ENCODE measurements at regions not wholly inside any gene's neighbourhood (a gene's known extent, or its start where the extent isn't known, plus 50 kb on each side); places are given as distances from the start of the nearest gene placed in this dataset.

- no peaks in the 10 kb centered on the region for H3K27me3 Mint-ChIP-seq
- peaks cover 3% of the 10 kb centered on the region for H3K9me3 Mint-ChIP-seq
- DNase-seq, result no peak
- ChIA-PET POLR2A (no interaction called here), CTCF (interaction anchor here (1.4 kb wide), 1 partner anchor 16 kb away, joined by 3 read pairs; no protein-coding TSS in a partner anchor)
- no peaks in the 10 kb centered on the region for H3K36me3 Mint-ChIP-seq
- H3K4me3 Mint-ChIP-seq, result no peak overlapping the region
- intact Hi-C loops (cut with micrococcal nuclease), result no loop called here
- no peaks in the 10 kb centered on the region for H3K4me1 Mint-ChIP-seq (ENCODE audit: low read depth)
- no peak overlapping the region for H3K27ac Mint-ChIP-seq
These were observed 437.3 kb downstream of the GLRX3 start for GRCh38 chr10:130573446-130573845.

DNA sequence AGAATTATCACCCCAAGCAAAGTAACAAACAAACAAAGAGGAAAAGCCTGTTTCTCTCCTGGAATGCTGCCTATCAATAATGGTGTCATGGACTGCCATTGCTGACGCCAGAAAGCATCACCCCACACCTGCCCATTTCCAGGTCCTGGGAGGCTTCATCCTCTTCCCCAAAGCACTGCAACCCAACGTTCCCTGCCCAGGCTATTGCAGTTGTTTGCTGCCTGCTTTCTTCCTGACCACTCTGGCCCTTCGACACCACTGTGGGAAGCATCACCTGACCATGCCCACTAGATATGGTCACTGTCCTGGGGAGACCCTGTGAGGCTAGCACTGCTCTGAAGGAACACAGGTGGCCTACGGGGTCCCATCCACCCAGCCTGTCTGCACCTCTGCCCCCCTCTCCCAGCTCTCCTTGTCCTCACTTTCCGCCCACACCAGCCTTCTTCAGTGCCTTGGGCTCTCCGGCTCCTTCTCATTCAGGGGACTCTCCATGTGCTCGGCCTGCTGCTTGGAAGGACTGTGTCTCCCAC lies 439.6 kb downstream of the GLRX3 start:
- H3K27ac Mint-ChIP-seq, result no peak overlapping the region
- intact Hi-C loops (cut with micrococcal nuclease), result no loop called here
- no peaks in the 10 kb centered on the region for H3K36me3 Mint-ChIP-seq
- no peaks in the 10 kb centered on the region for H3K4me1 Mint-ChIP-seq (ENCODE audit: low read depth)
- H3K27me3 Mint-ChIP-seq, result peaks cover 2% of the 10 kb centered on the region
- ChIA-PET CTCF (no interaction called here), POLR2A (no interaction called here)
- no peaks in the 10 kb centered on the region for H3K9me3 Mint-ChIP-seq
- H3K4me3 Mint-ChIP-seq, result no peak overlapping the region
- no peak for DNase-seq

GRCh38 chr10:130576427-130576826 lies 440.2 kb downstream of the GLRX3 start:
- Mint-ChIP-seq H3K9me3 (no peaks in the 10 kb centered on the region), H3K36me3 (no peaks in the 10 kb centered on the region), H3K27me3 (peaks cover 2% of the 10 kb centered on the region), H3K4me1 (ENCODE audit: low read depth) (no peaks in the 10 kb centered on the region), H3K27ac (no peak overlapping the region), H3K4me3 (no peak overlapping the region)
- no peak for DNase-seq
- CTCF ChIA-PET, result no interaction called here
- intact Hi-C loops (cut with micrococcal nuclease), result no loop called here
- POLR2A ChIA-PET, result no interaction called here

DNA sequence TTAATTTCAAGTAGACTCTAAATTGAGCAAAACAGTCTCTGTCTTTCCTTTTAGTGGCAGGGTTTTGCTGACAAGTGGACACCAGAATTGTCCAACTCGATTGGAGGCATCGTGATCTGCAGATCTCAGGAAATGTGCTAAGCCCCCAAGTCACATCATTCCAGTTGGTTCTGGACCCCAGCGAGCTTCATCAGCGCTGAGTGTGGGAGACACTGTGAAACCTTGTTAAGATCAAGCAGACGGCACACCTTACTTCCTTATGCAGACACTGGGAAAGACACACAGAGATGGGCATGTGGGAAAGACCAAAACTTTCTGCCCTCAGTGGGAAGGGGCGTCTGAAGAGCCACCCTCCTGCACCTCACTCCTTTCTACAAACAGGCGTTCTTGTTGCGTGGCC lies 440.8 kb downstream of the GLRX3 start:
- Mint-ChIP-seq H3K27me3 (peaks cover 2% of the 10 kb centered on the region), H3K4me1 (ENCODE audit: low read depth) (no peaks in the 10 kb centered on the region), H3K36me3 (no peaks in the 10 kb centered on the region), H3K4me3 (no peak overlapping the region), H3K9me3 (no peaks in the 10 kb centered on the region), H3K27ac (no peak overlapping the region)
- intact Hi-C loops (cut with micrococcal nuclease), result no loop called here
- DNase-seq, result no peak
- ChIA-PET CTCF (no interaction called here), POLR2A (no interaction called here)

- no peak for DNase-seq
- ChIA-PET CTCF (no interaction called here), POLR2A (no interaction called here)
- H3K27ac Mint-ChIP-seq, result no peak overlapping the region
- peaks cover 2% of the 10 kb centered on the region for H3K27me3 Mint-ChIP-seq
- H3K36me3 Mint-ChIP-seq, result no peaks in the 10 kb centered on the region
- intact Hi-C loops (cut with micrococcal nuclease), result no loop called here
- no peak overlapping the region for H3K4me3 Mint-ChIP-seq
- no peaks in the 10 kb centered on the region for H3K4me1 Mint-ChIP-seq (ENCODE audit: low read depth)
- H3K9me3 Mint-ChIP-seq, result no peaks in the 10 kb centered on the region
These were observed 442.5 kb downstream of the GLRX3 start for GRCh38 chr10:130578532-130579289.

GRCh38 chr10:130579913-130580312 lies 443.7 kb downstream of the GLRX3 start:
- Mint-ChIP-seq H3K4me3 (no peak overlapping the region), H3K27me3 (peaks cover 2% of the 10 kb centered on the region), H3K27ac (no peak overlapping the region), H3K36me3 (no peaks in the 10 kb centered on the region), H3K9me3 (no peaks in the 10 kb centered on the region), H3K4me1 (ENCODE audit: low read depth) (no peaks in the 10 kb centered on the region)
- ChIA-PET CTCF (no interaction called here), POLR2A (no interaction called here)
- intact Hi-C loops (cut with micrococcal nuclease), result no loop called here
- DNase-seq, result no peak

- intact Hi-C loops (cut with micrococcal nuclease), result no loop called here
- H3K4me3 Mint-ChIP-seq, result no peak overlapping the region
These were observed 444.8 kb downstream of the GLRX3 start for GRCh38 chr10:130580975-130581374.

DNA sequence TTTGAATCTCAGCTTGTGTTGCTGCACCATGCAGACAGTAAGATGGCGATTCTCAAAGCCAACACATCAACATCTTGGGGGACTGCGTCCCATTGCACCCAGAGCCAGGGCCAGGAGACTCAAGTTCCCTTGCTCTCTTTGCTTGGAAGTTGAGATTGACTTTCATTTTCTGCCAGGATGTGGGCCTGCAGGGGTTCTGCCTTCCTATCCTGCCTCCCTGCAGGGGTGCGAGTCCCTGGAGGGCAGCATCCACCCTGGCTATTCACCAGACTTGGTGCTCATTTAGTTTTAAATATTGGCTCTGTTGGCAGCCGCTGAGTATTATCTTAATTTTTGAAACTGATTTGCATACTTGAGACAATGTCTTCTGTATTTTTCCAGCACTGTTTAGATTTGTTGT lies 451.5 kb downstream of the GLRX3 start:
- H3K9me3 Mint-ChIP-seq, result peaks cover 5% of the 10 kb centered on the region
- CTCF ChIA-PET, result no interaction called here

More at GRCh38 chr10:130580975-130581374, 444.8 kb downstream of the GLRX3 start:
- H3K27me3 Mint-ChIP-seq, result peaks cover 2% of the 10 kb centered on the region
- no peak for DNase-seq
- POLR2A ChIA-PET, result no interaction called here
- no peaks in the 10 kb centered on the region for H3K9me3 Mint-ChIP-seq
- no peaks in the 10 kb centered on the region for H3K4me1 Mint-ChIP-seq (ENCODE audit: low read depth)
- CTCF ChIA-PET, result no interaction called here
- H3K27ac Mint-ChIP-seq, result no peak overlapping the region
- H3K36me3 Mint-ChIP-seq, result no peaks in the 10 kb centered on the region

GRCh38 chr10:130606001-130606405 lies 469.8 kb downstream of the GLRX3 start:
- CTCF ChIA-PET, result no interaction called here
- Mint-ChIP-seq H3K27ac (no peak overlapping the region), H3K9me3 (no peaks in the 10 kb centered on the region), H3K4me1 (ENCODE audit: low read depth) (no peaks in the 10 kb centered on the region), H3K4me3 (no peak overlapping the region), H3K36me3 (no peaks in the 10 kb centered on the region), H3K27me3 (peaks cover 1% of the 10 kb centered on the region)
- POLR2A ChIA-PET, result no interaction called here
- intact Hi-C loops (cut with micrococcal nuclease), result no loop called here
- no peak for DNase-seq

More for the DNA sequence above, 451.5 kb downstream of the GLRX3 start:
- intact Hi-C loops (cut with micrococcal nuclease), result no loop called here
- Mint-ChIP-seq H3K27me3 (no peaks in the 10 kb centered on the region), H3K4me1 (ENCODE audit: low read depth) (no peaks in the 10 kb centered on the region), H3K36me3 (no peaks in the 10 kb centered on the region), H3K27ac (no peak overlapping the region), H3K4me3 (no peak overlapping the region)
- no peak for DNase-seq
- POLR2A ChIA-PET, result no interaction called here

- ChIA-PET CTCF (no interaction called here), POLR2A (no interaction called here)
- Mint-ChIP-seq H3K4me3 (no peak overlapping the region), H3K36me3 (no peaks in the 10 kb centered on the region), H3K27me3 (peaks cover 1% of the 10 kb centered on the region), H3K4me1 (ENCODE audit: low read depth) (no peaks in the 10 kb centered on the region), H3K9me3 (no peaks in the 10 kb centered on the region), H3K27ac (no peak overlapping the region)
- DNase-seq, result no peak
- intact Hi-C loops (cut with micrococcal nuclease), result no loop called here
These were observed 471.2 kb downstream of the GLRX3 start for GRCh38 chr10:130607366-130607765.

DNA sequence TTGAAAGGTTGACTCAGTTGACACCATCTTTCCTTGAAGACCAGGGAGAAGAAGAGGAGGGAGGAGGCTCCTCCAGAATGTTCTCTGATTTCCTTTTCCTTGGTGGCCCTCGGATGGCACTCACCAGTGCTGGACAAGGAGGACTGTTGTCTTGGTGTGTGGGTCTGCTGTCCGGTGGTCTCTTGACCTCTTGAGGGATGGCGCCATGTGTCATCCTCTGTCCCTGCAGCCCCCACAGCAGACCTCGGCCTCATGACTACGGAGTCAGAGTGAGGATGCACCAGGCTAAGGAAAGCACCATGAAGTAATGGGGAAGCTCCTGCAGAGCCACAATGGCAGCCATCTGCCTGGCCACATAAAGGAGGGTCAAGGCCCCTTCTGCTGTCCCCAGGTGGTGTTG lies 475.0 kb downstream of the GLRX3 start:
- DNase-seq, result no peak
- intact Hi-C loops (cut with micrococcal nuclease), result no loop called here
- Mint-ChIP-seq H3K36me3 (no peaks in the 10 kb centered on the region), H3K27me3 (no peaks in the 10 kb centered on the region), H3K4me3 (no peak overlapping the region), H3K4me1 (ENCODE audit: low read depth) (no peaks in the 10 kb centered on the region), H3K9me3 (no peaks in the 10 kb centered on the region), H3K27ac (no peak overlapping the region)
- ChIA-PET POLR2A (no interaction called here), CTCF (no interaction called here)

GRCh38 chr10:130615457-130615856 lies 479.3 kb downstream of the GLRX3 start:
- intact Hi-C loops (cut with micrococcal nuclease), result no loop called here
- DNase-seq, result no peak
- H3K4me1 Mint-ChIP-seq (ENCODE audit: low read depth), result no peaks in the 10 kb centered on the region
- no peak overlapping the region for H3K27ac Mint-ChIP-seq
- H3K27me3 Mint-ChIP-seq, result peaks cover 4% of the 10 kb centered on the region
- no peaks in the 10 kb centered on the region for H3K36me3 Mint-ChIP-seq
- H3K4me3 Mint-ChIP-seq, result no peak overlapping the region
- CTCF ChIA-PET, result interaction anchor here (1.1 kb wide), 1 partner anchor 424 kb away, joined by 3 read pairs; no protein-coding TSS in a partner anchor
- no peaks in the 10 kb centered on the region for H3K9me3 Mint-ChIP-seq
- POLR2A ChIA-PET, result no interaction called here

DNA sequence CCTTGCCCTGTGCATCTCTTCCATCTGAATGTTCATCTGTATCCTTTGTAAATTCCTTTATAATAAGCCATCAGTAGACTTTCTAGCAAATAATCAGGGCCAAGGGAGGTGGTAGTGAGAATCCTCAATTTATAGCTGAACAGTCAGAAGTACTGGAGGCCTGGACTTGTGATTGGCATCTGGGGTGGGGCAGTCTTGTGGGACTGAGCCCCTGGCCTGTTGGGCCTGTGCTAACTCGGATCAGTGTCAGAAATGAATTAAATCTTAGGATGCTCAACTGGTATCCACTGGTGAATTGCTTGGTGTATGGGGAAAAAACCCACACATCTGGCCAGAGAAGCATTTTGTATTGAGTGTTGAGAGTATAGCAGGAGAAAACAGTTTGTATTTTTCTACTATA lies 481.8 kb downstream of the GLRX3 start:
- Mint-ChIP-seq H3K36me3 (no peaks in the 10 kb centered on the region), H3K27me3 (peaks cover 8% of the 10 kb centered on the region), H3K4me1 (ENCODE audit: low read depth) (no peaks in the 10 kb centered on the region), H3K27ac (no peak overlapping the region), H3K4me3 (no peak overlapping the region), H3K9me3 (no peaks in the 10 kb centered on the region)
- ChIA-PET CTCF (no interaction called here), POLR2A (no interaction called here)
- intact Hi-C loops (cut with micrococcal nuclease), result no loop called here
- DNase-seq, result no peak
